Naive thymus-derived CD8-positive, alpha-beta T cell (primary cell): ENCODE measurements at regions not wholly inside any gene's neighbourhood (a gene's known extent, or its start where the extent isn't known, plus 50 kb on each side); places are given as distances from the start of the nearest gene placed in this dataset.
A peak's percentile ranks its signal among the peaks of the same experiment; 100 is the strongest.

Experiments
- ATAC-seq, 2 donors: fragments of 150-1000 bp; cut with Tn5 transposase in 1 of 2; sonication (Bioruptor Pico), chemical (Tn5 transposase) in 1 of 2; 1 replicate in 1 of 2; 2 replicates in 1 of 2; pipeline ENCODE4 v1.10.0; 2021; ENCODE audit warnings: mild to moderate bottlenecking in 2 of 2, moderate library complexity in 2 of 2
- POLR2A ChIA-PET: fragments of 350-600 bp; sonication (Branson Sonifier 250); formaldehyde crosslinking; loops from one replicate; lab custom pipeline; 2021; ENCODE audit warnings: antibody characterized with exemption; lab: Charles Lee
- DNase-seq, 10 donors: peaks; one replicate each; pipeline versions ENCODE4 v3.0.0 to v3.0.0-alpha.2; 2020 to 2022
- H3K27ac Mint-ChIP-seq, 10 donors: one replicate each; pipeline ENCODE4 v1.8.0; 2020 to 2022; ENCODE audit warnings: mild to moderate bottlenecking in 10 of 10, mixed read lengths in 10 of 10, moderate library complexity in 4 of 10, inconsistent platforms in 1 of 10
- H3K27me3 Mint-ChIP-seq, 5 donors: one replicate each; pipeline ENCODE4 v1.8.0; 2021 to 2022; ENCODE audit warnings: mixed read lengths in 5 of 5
- H3K36me3 Mint-ChIP-seq, 3 donors: one replicate each; pipeline ENCODE4 v1.8.0; 2020 to 2022; ENCODE audit warnings: mixed read lengths in 3 of 3, mild to moderate bottlenecking in 2 of 3, inconsistent platforms in 1 of 3
- H3K4me1 Mint-ChIP-seq, 4 donors: one replicate each; pipeline ENCODE4 v1.8.0; 2021 to 2022; ENCODE audit warnings: mixed read lengths in 4 of 4
- H3K4me3 Mint-ChIP-seq, 10 donors: one replicate each; pipeline ENCODE4 v1.8.0; 2020 to 2022; ENCODE audit warnings: mild to moderate bottlenecking in 10 of 10, mixed read lengths in 10 of 10, moderate library complexity in 6 of 10, inconsistent platforms in 1 of 10
- H3K9me3 Mint-ChIP-seq, 9 donors: one replicate each; pipeline ENCODE4 v1.8.0; 2020 to 2022; ENCODE audit warnings: mixed read lengths in 9 of 9, mild to moderate bottlenecking in 3 of 9, inconsistent platforms in 1 of 9, moderate library complexity in 1 of 9

- peaks cover 25 to 53% (median 28%) of the 10 kb centered on the region in 4 donors for H3K4me1 Mint-ChIP-seq
- peak overlapping the region in 1 of 10 donors; percentile 71 for H3K27ac Mint-ChIP-seq
- POLR2A ChIA-PET: no interaction called here
- H3K36me3 Mint-ChIP-seq: no peaks in the 10 kb centered on the region
- peaks cover 0 to 28% (median 13%) of the 10 kb centered on the region in 5 donors for H3K27me3 Mint-ChIP-seq
- DNase-seq (no peak), ATAC-seq (no peak)
- H3K4me3 Mint-ChIP-seq: peak overlapping the region in 2 of 10 donors; percentile 7 to 34
- no peaks in the 10 kb centered on the region for H3K9me3 Mint-ChIP-seq
These were observed 74.3 kb downstream of the RGS12 start for GRCh38 chr4:3366893-3367775.

GRCh38 chr4:3367866-3368265, 73.9 kb upstream of the HGFAC start:
- ATAC-seq (no peak), DNase-seq (peak in 1 of 10 donors; percentile 7)
- POLR2A ChIA-PET: no interaction called here
- no peaks in the 10 kb centered on the region for H3K9me3 Mint-ChIP-seq
- peak overlapping the region in 2 of 10 donors; percentile 52 to 73 for H3K27ac Mint-ChIP-seq
- no peaks in the 10 kb centered on the region for H3K36me3 Mint-ChIP-seq
- H3K4me1 Mint-ChIP-seq: peaks cover 24 to 54% (median 30%) of the 10 kb centered on the region in 4 donors
- peaks cover 0 to 21% (median 11%) of the 10 kb centered on the region in 5 donors for H3K27me3 Mint-ChIP-seq
- H3K4me3 Mint-ChIP-seq: peak overlapping the region in 5 of 10 donors; percentile 7 to 84 (median 60)

- no peaks in the 10 kb centered on the region for H3K9me3 Mint-ChIP-seq
- POLR2A ChIA-PET: no interaction called here
- ATAC-seq: no peak
- H3K4me3 Mint-ChIP-seq: peak overlapping the region in 5 of 10 donors; percentile 12 to 84 (median 77)
- H3K36me3 Mint-ChIP-seq: no peaks in the 10 kb centered on the region
- H3K4me1 Mint-ChIP-seq: peaks cover 24 to 52% (median 34%) of the 10 kb centered on the region in 4 donors
- DNase-seq: no peak
- H3K27ac Mint-ChIP-seq: peak overlapping the region in 3 of 10 donors; percentile 48 to 73 (median 52)
- H3K27me3 Mint-ChIP-seq: peaks cover 0 to 20% (median 11%) of the 10 kb centered on the region in 5 donors
These were observed 73.4 kb upstream of the HGFAC start for GRCh38 chr4:3368334-3368733.

- H3K4me3 Mint-ChIP-seq: peak overlapping the region; percentile 68 to 92 (median 81)
- ATAC-seq (peak; percentile 67 to 69), DNase-seq (peak in 6 of 10 donors; percentile 15 to 42 (median 35))
- POLR2A ChIA-PET: no interaction called here
- peak overlapping the region in 7 of 10 donors; percentile 3 to 58 (median 53) for H3K27ac Mint-ChIP-seq
- peaks cover 24 to 56% (median 38%) of the 10 kb centered on the region in 4 donors for H3K4me1 Mint-ChIP-seq
- H3K36me3 Mint-ChIP-seq: no peaks in the 10 kb centered on the region
- peaks cover 6 to 22% (median 11%) of the 10 kb centered on the region in 5 donors for H3K27me3 Mint-ChIP-seq
- no peaks in the 10 kb centered on the region for H3K9me3 Mint-ChIP-seq
These were observed 72.7 kb upstream of the HGFAC start for GRCh38 chr4:3368841-3369760.

GRCh38 chr4:3369781-3370674, 71.7 kb upstream of the HGFAC start:
- H3K27ac Mint-ChIP-seq: peak overlapping the region in 9 of 10 donors; percentile 10 to 65 (median 53)
- POLR2A ChIA-PET: no interaction called here
- peaks cover 6 to 22% (median 15%) of the 10 kb centered on the region in 5 donors for H3K27me3 Mint-ChIP-seq
- DNase-seq: peak in 6 of 10 donors; percentile 16 to 55 (median 44)
- H3K36me3 Mint-ChIP-seq: no peaks in the 10 kb centered on the region
- peak; percentile 61 to 74 for ATAC-seq
- H3K4me3 Mint-ChIP-seq: peak overlapping the region; percentile 68 to 92 (median 81)
- no peaks in the 10 kb centered on the region for H3K9me3 Mint-ChIP-seq
- peaks cover 21 to 64% (median 38%) of the 10 kb centered on the region in 4 donors for H3K4me1 Mint-ChIP-seq

- peaks cover 6 to 23% (median 15%) of the 10 kb centered on the region in 5 donors for H3K27me3 Mint-ChIP-seq
- DNase-seq (no peak), ATAC-seq (no peak)
- no peak overlapping the region for H3K4me3 Mint-ChIP-seq
- H3K27ac Mint-ChIP-seq: peak overlapping the region in 4 of 10 donors; percentile 6 to 60 (median 30)
- POLR2A ChIA-PET: no interaction called here
- H3K36me3 Mint-ChIP-seq: no peaks in the 10 kb centered on the region
- no peaks in the 10 kb centered on the region for H3K9me3 Mint-ChIP-seq
- peaks cover 19 to 64% (median 38%) of the 10 kb centered on the region in 4 donors for H3K4me1 Mint-ChIP-seq
These were observed 70.5 kb upstream of the HGFAC start for GRCh38 chr4:3371033-3372001.

- POLR2A ChIA-PET: no interaction called here
- Mint-ChIP-seq H3K27ac (peak overlapping the region in 2 of 10 donors; percentile 21 to 80), H3K4me3 (peak overlapping the region in 3 of 10 donors; percentile 36 to 62 (median 53)), H3K4me1 (peaks cover 19 to 64% (median 38%) of the 10 kb centered on the region in 4 donors), H3K9me3 (no peaks in the 10 kb centered on the region), H3K36me3 (no peaks in the 10 kb centered on the region), H3K27me3 (peaks cover 6 to 23% (median 15%) of the 10 kb centered on the region in 5 donors)
- ATAC-seq (no peak), DNase-seq (no peak)
These were observed 69.4 kb upstream of the HGFAC start for GRCh38 chr4:3372264-3372932.

- Mint-ChIP-seq H3K4me1 (peaks cover 19 to 62% (median 38%) of the 10 kb centered on the region in 4 donors), H3K4me3 (peak overlapping the region in 2 of 10 donors; percentile 53 to 62), H3K36me3 (peaks cover 0 to under 1% (median 0%) of the 10 kb centered on the region in 3 donors), H3K9me3 (no peaks in the 10 kb centered on the region), H3K27ac (peak overlapping the region in 1 of 10 donors; percentile 80), H3K27me3 (peaks cover 6 to 23% (median 15%) of the 10 kb centered on the region in 5 donors)
- peak in 1 of 10 donors; percentile 10 for DNase-seq
- ATAC-seq: no peak
- POLR2A ChIA-PET: no interaction called here
These were observed 68.8 kb upstream of the HGFAC start for GRCh38 chr4:3372933-3373465.

GRCh38 chr4:3373468-3373867, 68.3 kb upstream of the HGFAC start:
- Mint-ChIP-seq H3K4me1 (peaks cover 14 to 58% (median 36%) of the 10 kb centered on the region in 4 donors), H3K36me3 (peaks cover 0 to 3% (median 0%) of the 10 kb centered on the region in 3 donors), H3K4me3 (peak overlapping the region in 1 of 10 donors; percentile 62), H3K27ac (no peak overlapping the region), H3K27me3 (peaks cover 6 to 23% (median 15%) of the 10 kb centered on the region in 5 donors), H3K9me3 (peaks cover 0 to 1% (median 0%) of the 10 kb centered on the region in 9 donors)
- ATAC-seq (no peak), DNase-seq (no peak)
- POLR2A ChIA-PET: no interaction called here
